Testis (tissue), 2 donors: ENCODE measurements at regions not wholly inside any gene's neighbourhood (a gene's known extent, or its start where the extent isn't known, plus 50 kb on each side); places are given as distances from the start of the nearest gene placed in this dataset.

ENCODE experiments used
- DNase-seq: peaks from one replicate; pipeline ENCODE4 v3.0.0-alpha.2; 2019
- H3K27ac ChIP-seq, 2 donors: fragments of 200-600 bp; sonication (generic); one replicate each; pipeline ENCODE4 v1.5.1; 2019
- H3K27me3 ChIP-seq: fragments of 200-600 bp; sonication (generic); one replicate; pipeline ENCODE4 v1.5.1; 2019
- H3K36me3 ChIP-seq: fragments of 200-600 bp; sonication (generic); one replicate; pipeline ENCODE4 v1.5.1; 2017; ENCODE audit warnings: low read depth; ENCODE audit errors: missing control alignments
- H3K4me1 ChIP-seq: fragments of 200-600 bp; sonication (generic); one replicate; pipeline ENCODE4 v1.5.1; 2019
- H3K4me3 ChIP-seq, 2 donors: fragments of 200-600 bp; sonication (generic); one replicate each; pipeline ENCODE4 v1.5.1; 2017 to 2019
- H3K9me3 ChIP-seq: fragments of 200-600 bp; sonication (generic); one replicate; pipeline ENCODE4 v1.5.1; 2017
- POLR2A ChIP-seq: fragments of 450-650 bp; IDR thresholded peaks from one replicate; pipeline ENCODE4 v1.6.1; 2017; ENCODE audit warnings: antibody characterized with exemption, mild to moderate bottlenecking, moderate library complexity
- WGBS, 2 donors: methylation state at CpG; one replicate each; pipeline ENCODE4 v1.1.5; 2018; 5-methylcytosine and 5-hydroxymethylcytosine counted together
- intact Hi-C: fragments of 100-400 bp; cut with DNase I; formaldehyde crosslinking; loops from one replicate; pipeline ENCODE4 v1.15.1; 2023; ENCODE audit warnings: low total_unique reads
- TF ChIP-seq, protein P1 (sequence below), 3 experiments: fragments of 450-650 bp in 2 of 3; fragments of 200-600 bp in 1 of 3; sonication (generic) in 1 of 3; IDR thresholded peaks; one replicate each; pipeline ENCODE4 v1.5.1; 2016 to 2019; ENCODE audit warnings: antibody characterized with exemption in 3 of 3, mild to moderate bottlenecking in 2 of 3, moderate library complexity in 1 of 3

DNA sequence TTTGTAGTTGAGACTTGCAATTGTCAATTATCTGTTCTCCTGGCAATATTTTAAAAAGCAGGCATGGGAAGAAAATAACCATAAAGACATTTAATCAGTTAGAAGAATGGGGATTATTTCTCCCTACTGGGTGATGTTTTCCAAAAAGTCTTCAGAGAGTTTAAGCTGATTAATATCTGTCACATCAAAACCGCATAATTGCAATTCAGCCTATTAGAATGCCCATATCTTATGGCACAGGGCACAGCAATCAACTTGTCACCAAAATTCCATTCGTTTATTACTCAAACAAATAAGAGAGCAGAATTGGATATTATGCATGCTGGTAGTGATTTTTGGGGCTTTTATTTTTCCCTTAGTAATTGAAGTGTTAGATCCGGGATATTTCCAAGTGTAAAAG, 218.7 kb downstream of the RNF144B start:
- Histone ChIP-seq H3K36me3 (no peaks in the 10 kb centered on the region), H3K4me1 (no peaks in the 10 kb centered on the region), H3K27me3 (no peaks in the 10 kb centered on the region), H3K9me3 (no peaks in the 10 kb centered on the region), H3K27ac (no peak overlapping the region), H3K4me3 (no peak overlapping the region)
- 86 to 91% methylated on average over 3 of the region's 3 CpGs for WGBS, 2 donors
- TF ChIP-seq POLR2A: no peak
- TF ChIP-seq, protein P1, sequence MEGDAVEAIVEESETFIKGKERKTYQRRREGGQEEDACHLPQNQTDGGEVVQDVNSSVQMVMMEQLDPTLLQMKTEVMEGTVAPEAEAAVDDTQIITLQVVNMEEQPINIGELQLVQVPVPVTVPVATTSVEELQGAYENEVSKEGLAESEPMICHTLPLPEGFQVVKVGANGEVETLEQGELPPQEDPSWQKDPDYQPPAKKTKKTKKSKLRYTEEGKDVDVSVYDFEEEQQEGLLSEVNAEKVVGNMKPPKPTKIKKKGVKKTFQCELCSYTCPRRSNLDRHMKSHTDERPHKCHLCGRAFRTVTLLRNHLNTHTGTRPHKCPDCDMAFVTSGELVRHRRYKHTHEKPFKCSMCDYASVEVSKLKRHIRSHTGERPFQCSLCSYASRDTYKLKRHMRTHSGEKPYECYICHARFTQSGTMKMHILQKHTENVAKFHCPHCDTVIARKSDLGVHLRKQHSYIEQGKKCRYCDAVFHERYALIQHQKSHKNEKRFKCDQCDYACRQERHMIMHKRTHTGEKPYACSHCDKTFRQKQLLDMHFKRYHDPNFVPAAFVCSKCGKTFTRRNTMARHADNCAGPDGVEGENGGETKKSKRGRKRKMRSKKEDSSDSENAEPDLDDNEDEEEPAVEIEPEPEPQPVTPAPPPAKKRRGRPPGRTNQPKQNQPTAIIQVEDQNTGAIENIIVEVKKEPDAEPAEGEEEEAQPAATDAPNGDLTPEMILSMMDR (IDR thresholded peaks at IDR 0.05): no peak
- intact Hi-C loops: no loop called here
- DNase-seq: no peak

DNA sequence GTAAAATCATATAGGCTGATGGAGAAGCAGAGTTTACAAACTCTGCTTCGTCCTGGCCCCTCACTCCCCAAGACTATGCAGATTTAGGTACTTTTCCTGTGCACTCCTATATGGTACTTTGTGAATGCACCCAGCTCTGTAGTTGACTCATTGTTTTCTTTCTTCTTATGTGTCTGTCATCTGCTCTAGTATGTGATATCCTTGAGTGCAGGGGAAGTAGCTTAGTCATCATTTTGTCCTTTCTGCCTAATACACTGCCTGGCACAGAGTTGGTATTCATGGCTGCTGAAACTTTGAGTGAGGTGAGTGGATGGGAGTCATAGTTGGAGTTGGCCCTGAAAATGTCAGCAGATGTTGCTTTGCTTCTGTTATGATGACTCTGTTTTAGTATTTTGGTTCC, 222.6 kb downstream of the RNF144B start:
- Histone ChIP-seq H3K27ac (no peak overlapping the region), H3K9me3 (no peaks in the 10 kb centered on the region), H3K36me3 (no peaks in the 10 kb centered on the region), H3K4me1 (no peaks in the 10 kb centered on the region), H3K27me3 (no peaks in the 10 kb centered on the region), H3K4me3 (no peak overlapping the region)
- intact Hi-C loops: no loop called here
- TF ChIP-seq POLR2A: no peak
- TF ChIP-seq, protein P1 (IDR thresholded peaks at IDR 0.05): no peak
- no peak for DNase-seq
- WGBS, 2 donors: 81 to 100% methylated on average over 1 of the region's 1 CpG

- H3K27ac ChIP-seq: no peak overlapping the region
- WGBS, 2 donors: 28 to 33% methylated on average over 4 of the region's 4 CpGs
- no peaks in the 10 kb centered on the region for H3K27me3 ChIP-seq
- intact Hi-C loops: no loop called here
- H3K9me3 ChIP-seq: no peaks in the 10 kb centered on the region
- no peaks in the 10 kb centered on the region for H3K4me1 ChIP-seq
- no peak for DNase-seq
- no peak for TF ChIP-seq POLR2A
- TF ChIP-seq, protein P1 (IDR thresholded peaks at IDR 0.05): no peak
- no peaks in the 10 kb centered on the region for H3K36me3 ChIP-seq
- H3K4me3 ChIP-seq: no peak overlapping the region
Measured at GRCh38 chr6:18613319-18613925, 226.3 kb downstream of the RNF144B start.

DNA sequence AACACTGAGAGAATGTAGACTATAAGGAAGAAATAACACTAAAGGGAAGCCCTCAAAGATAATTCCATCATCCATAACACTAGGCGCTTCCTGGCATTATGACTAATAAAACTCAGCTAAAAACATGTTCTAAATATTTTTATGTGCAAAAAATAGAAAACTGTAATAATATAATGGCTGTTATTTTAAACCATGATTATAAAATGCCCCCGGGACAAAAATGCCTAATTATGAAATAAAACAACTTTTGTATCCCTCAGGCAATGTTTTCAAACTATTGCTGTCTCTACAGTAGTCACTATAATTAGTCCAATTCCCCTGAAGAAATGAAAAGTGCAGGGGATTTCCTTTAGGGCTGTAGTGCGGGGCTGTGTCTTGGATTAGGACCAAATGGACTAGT, 242.4 kb downstream of the RNF144B start:
- H3K36me3 ChIP-seq: no peaks in the 10 kb centered on the region
- H3K9me3 ChIP-seq: no peaks in the 10 kb centered on the region
- no peaks in the 10 kb centered on the region for H3K4me1 ChIP-seq
- TF ChIP-seq, protein P1 (IDR thresholded peaks at IDR 0.05): no peak
- TF ChIP-seq POLR2A: no peak
- no peak overlapping the region for H3K4me3 ChIP-seq
- WGBS, 2 donors: 69 to 78% methylated on average over 3 of the region's 3 CpGs
- no peak overlapping the region for H3K27ac ChIP-seq
- DNase-seq: no peak
- no peaks in the 10 kb centered on the region for H3K27me3 ChIP-seq
- intact Hi-C loops: no loop called here

- intact Hi-C loops: no loop called here
- DNase-seq: no peak
- Histone ChIP-seq H3K4me3 (no peak overlapping the region), H3K4me1 (no peaks in the 10 kb centered on the region), H3K9me3 (no peaks in the 10 kb centered on the region), H3K36me3 (no peaks in the 10 kb centered on the region), H3K27ac (no peak overlapping the region), H3K27me3 (no peaks in the 10 kb centered on the region)
- no peak for TF ChIP-seq POLR2A
- TF ChIP-seq, protein P1 (IDR thresholded peaks at IDR 0.05): no peak
- WGBS, 2 donors: 80 to 83% methylated on average over 4 of the region's 4 CpGs
Measured at GRCh38 chr6:18632670-18633410, 245.7 kb downstream of the RNF144B start.
